WERI-Rb-1 (cell line): ENCODE measurements at regions not wholly inside any gene's neighbourhood (a gene's known extent, or its start where the extent isn't known, plus 50 kb on each side); places are given as distances from the start of the nearest gene placed in this dataset.

Experiments
- DNase-seq: peaks from one replicate; pipeline ENCODE4 v3.0.0-alpha.2; 2020
- H3K27ac ChIP-seq: fragments of 250-450 bp; sonication (Bioruptor Pico); 2 replicates; pipeline ENCODE4 v1.5.1; 2020; ENCODE audit warnings: mild to moderate bottlenecking, moderate library complexity
- H3K27me3 ChIP-seq: fragments of 250-450 bp; sonication (Bioruptor Pico); 2 replicates; pipeline ENCODE4 v1.5.1; 2021; ENCODE audit warnings: mild to moderate bottlenecking, low read depth, moderate library complexity; ENCODE audit not compliant: insufficient read depth, severe bottlenecking
- H3K36me3 ChIP-seq: fragments of 250-450 bp; sonication (Bioruptor Pico); 2 replicates; pipeline ENCODE4 v1.5.1; 2020; ENCODE audit warnings: mild to moderate bottlenecking, moderate library complexity
- H3K4me3 ChIP-seq: 2 replicates; pipeline ENCODE4 v1.5.1; 2011; ENCODE audit warnings: low read depth, mild to moderate bottlenecking, control low read depth, low read length
- H3K9me3 ChIP-seq: fragments of 250-450 bp; sonication (Bioruptor Pico); 2 replicates; pipeline ENCODE4 v1.5.1; 2021; ENCODE audit warnings: mild to moderate bottlenecking, moderate library complexity; ENCODE audit not compliant: severe bottlenecking
- TF ChIP-seq, protein P1 (sequence below): IDR thresholded peaks from 2 replicates; pipeline ENCODE4 v1.5.1; 2011; ENCODE audit warnings: low read depth, mild to moderate bottlenecking, control low read depth, inconsistent platforms, low read length

DNA sequence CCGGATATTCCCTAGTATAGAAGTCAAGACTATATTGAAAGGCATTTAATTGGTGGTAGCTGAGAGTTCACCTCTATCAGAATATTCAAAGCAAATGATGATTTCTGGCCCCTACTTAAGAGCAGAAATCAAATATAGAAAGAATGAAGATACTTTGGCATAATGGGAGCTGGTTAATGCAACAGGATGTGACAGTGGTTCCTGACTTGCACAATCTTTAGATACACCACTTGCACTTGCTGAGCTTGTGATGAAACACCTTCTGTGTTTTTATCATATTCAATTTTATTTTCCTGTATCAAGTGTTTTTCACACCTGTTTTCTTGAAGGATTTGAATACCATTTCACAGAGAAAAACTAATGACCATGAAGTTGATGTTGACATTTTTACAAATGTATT is 124.1 kb upstream of the CDH19 start:
- no peak for DNase-seq
- Histone ChIP-seq H3K9me3 (no peaks in the 10 kb centered on the region), H3K4me3 (no peak overlapping the region), H3K36me3 (no peaks in the 10 kb centered on the region), H3K27ac (no peak overlapping the region), H3K27me3 (no peaks in the 10 kb centered on the region)
- TF ChIP-seq, protein P1, sequence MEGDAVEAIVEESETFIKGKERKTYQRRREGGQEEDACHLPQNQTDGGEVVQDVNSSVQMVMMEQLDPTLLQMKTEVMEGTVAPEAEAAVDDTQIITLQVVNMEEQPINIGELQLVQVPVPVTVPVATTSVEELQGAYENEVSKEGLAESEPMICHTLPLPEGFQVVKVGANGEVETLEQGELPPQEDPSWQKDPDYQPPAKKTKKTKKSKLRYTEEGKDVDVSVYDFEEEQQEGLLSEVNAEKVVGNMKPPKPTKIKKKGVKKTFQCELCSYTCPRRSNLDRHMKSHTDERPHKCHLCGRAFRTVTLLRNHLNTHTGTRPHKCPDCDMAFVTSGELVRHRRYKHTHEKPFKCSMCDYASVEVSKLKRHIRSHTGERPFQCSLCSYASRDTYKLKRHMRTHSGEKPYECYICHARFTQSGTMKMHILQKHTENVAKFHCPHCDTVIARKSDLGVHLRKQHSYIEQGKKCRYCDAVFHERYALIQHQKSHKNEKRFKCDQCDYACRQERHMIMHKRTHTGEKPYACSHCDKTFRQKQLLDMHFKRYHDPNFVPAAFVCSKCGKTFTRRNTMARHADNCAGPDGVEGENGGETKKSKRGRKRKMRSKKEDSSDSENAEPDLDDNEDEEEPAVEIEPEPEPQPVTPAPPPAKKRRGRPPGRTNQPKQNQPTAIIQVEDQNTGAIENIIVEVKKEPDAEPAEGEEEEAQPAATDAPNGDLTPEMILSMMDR, result no peak

DNA sequence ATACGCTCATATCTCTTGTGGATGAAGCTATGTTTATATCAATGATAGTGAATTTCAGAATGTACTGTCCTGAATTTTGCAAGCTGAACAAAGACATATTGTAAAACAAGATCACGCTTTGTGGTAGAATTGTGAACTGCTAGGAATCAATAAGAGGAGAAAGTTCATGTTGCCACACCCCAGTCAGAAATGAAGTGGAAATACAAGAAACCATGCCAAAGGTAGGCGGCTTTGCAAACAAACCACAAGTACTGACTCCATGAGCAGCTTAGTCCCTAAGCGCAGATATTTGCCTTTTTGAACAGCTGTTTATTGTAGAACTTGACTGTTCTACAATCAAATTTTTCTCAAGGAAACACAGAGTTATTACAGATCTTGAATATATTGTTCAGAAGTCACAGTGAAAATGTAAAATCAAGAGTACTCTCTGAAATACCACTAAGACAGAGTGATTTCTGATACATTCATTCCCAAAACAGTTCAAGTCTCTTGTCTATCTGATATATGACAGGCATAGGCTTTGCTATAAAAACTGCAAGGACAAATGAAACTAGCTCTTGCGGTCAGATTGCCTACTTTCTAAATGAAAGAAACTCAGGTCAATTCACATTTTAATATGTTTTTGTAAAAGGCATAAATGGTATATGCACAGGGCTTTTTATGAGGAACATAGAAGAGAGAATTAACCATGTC is 120.9 kb upstream of the CDH19 start:
- Histone ChIP-seq H3K9me3 (no peaks in the 10 kb centered on the region), H3K27me3 (no peaks in the 10 kb centered on the region), H3K27ac (no peak overlapping the region), H3K4me3 (no peak overlapping the region), H3K36me3 (no peaks in the 10 kb centered on the region)
- DNase-seq, result no peak
- TF ChIP-seq, protein P1, result no peak

DNA sequence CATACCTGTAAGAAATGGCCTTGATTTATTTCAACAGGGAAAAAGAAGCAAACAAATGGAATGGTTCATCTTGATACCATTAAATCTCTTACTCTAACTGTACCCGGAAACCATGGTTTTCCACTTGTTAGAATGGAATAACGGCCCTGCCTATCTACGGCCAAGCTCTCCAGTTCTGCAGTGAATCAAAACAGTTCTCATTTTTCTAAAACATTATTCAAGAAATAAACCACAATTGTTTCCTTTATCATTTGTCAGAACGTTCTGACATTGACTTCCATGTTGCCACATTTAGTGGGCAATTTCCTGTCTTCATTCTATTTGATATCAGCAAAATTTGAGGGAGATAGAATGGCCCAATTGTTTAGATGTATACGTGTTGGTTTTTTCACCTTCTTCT is 118.8 kb upstream of the CDH19 start:
- H3K27ac ChIP-seq, result no peak overlapping the region
- no peaks in the 10 kb centered on the region for H3K27me3 ChIP-seq
- H3K4me3 ChIP-seq, result no peak overlapping the region
- no peaks in the 10 kb centered on the region for H3K9me3 ChIP-seq
- TF ChIP-seq, protein P1, result no peak
- H3K36me3 ChIP-seq, result no peaks in the 10 kb centered on the region
- DNase-seq, result no peak

DNA sequence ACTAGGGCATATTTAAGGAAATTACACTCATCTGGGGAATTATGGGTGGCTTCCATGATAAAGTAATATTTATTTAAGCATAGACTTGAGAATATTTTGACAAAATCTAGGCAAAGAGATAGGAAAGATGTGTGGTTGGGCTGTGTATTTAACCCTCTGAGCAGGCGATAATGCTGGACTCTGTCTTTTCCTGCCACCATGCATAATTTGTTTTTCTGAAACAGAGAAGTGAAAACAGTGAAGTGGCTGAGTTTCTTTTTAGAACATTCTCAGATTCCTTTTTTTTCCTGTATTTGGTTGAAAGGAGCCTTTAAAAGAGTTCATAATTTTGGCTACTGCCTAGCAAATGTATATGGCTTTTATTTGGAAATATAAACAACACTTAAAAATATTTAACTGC is 104.8 kb upstream of the CDH19 start:
- no peaks in the 10 kb centered on the region for H3K27me3 ChIP-seq
- no peak overlapping the region for H3K27ac ChIP-seq
- TF ChIP-seq, protein P1, result no peak
- DNase-seq, result no peak
- H3K36me3 ChIP-seq, result no peaks in the 10 kb centered on the region
- H3K9me3 ChIP-seq, result no peaks in the 10 kb centered on the region
- H3K4me3 ChIP-seq, result no peak overlapping the region

DNA sequence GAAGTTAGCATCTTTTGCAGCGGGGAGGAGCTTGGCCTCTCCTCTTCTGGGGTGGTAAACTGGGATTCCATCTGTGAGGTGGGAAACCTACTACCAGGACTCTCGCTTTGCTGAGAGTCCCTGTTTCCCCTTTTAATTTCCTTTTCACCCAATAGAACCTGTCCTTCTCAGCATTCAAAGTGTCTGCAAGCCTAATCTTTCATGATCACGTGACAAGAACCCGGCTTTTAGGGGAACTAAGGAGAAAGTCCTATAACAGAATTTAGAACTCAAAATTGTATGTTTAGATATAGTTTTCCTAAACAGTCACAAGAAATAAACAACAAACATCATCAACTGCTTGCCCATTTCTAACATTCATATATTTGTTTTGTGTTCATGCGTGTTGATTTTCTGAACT is 103.6 kb upstream of the CDH19 start:
- no peaks in the 10 kb centered on the region for H3K36me3 ChIP-seq
- no peak for DNase-seq
- H3K4me3 ChIP-seq, result no peak overlapping the region
- TF ChIP-seq, protein P1, result no peak
- H3K27me3 ChIP-seq, result no peaks in the 10 kb centered on the region
- H3K27ac ChIP-seq, result no peak overlapping the region
- no peaks in the 10 kb centered on the region for H3K9me3 ChIP-seq

DNA sequence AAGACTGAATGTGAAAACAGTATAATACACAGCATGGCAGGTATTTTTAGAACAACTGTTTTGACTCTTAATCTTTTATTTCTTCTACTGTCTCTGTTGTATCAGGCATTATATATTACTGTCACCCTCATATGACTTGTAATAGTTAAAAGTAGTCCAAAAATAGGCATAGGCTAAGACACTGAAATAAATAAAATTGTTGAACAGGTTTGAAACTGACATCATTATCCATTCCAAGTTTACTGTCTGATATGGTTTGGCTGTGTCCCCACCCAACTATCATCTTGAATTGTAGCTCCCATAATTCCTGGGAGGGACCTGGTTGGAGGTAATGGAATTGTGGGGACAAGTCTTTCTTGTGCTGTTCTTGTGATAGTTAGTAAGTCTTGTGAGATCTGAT is 91.4 kb upstream of the CDH19 start:
- TF ChIP-seq, protein P1, result no peak
- Histone ChIP-seq H3K4me3 (no peak overlapping the region), H3K27me3 (no peaks in the 10 kb centered on the region), H3K27ac (no peak overlapping the region), H3K36me3 (no peaks in the 10 kb centered on the region), H3K9me3 (no peaks in the 10 kb centered on the region)
- no peak for DNase-seq
